SK-N-MC (cell line): ENCODE measurements at regions not wholly inside any gene's neighbourhood (a gene's known extent, or its start where the extent isn't known, plus 50 kb on each side); places are given as distances from the start of the nearest gene placed in this dataset.

Experiments used
- DNase-seq: peaks from one replicate; pipeline ENCODE4 v3.0.0-alpha.2; 2011; ENCODE audit warnings: low read depth, low spot score
- H3K27ac ChIP-seq: fragments of 200-600 bp; sonication (generic); 2 replicates; pipeline ENCODE4 v1.5.1; 2016; ENCODE audit warnings: mixed run types
- H3K36me3 ChIP-seq: fragments of 200-600 bp; sonication (generic); 2 replicates; pipeline ENCODE4 v1.6.1; 2017; ENCODE audit warnings: antibody characterized with exemption, low read length, mixed read lengths; ENCODE audit not compliant: insufficient read depth
- H3K4me3 ChIP-seq: fragments of 200-600 bp; sonication (generic); 2 replicates; pipeline ENCODE4 v1.5.1; 2016
- H3K9ac ChIP-seq: fragments of 200-600 bp; sonication (generic); 2 replicates; pipeline ENCODE4 v1.8.0; 2017; ENCODE audit warnings: mixed run types, mixed read lengths; ENCODE audit not compliant: insufficient read length
- H3K9me3 ChIP-seq: fragments of 200-600 bp; sonication (generic); 2 replicates; pipeline ENCODE4 v1.6.1; 2017; ENCODE audit warnings: low read depth, mild to moderate bottlenecking, antibody characterized with exemption, low read length, moderate library complexity, mixed read lengths
- EZH2 ChIP-seq: fragments of 200-600 bp; sonication (generic); IDR thresholded peaks from one replicate; pipeline ENCODE4 v1.6.1; 2017; ENCODE audit warnings: antibody characterized with exemption
- FOXP2 ChIP-seq: optimal IDR thresholded peaks from 2 replicates; pipeline ENCODE3; 2011; ENCODE audit warnings: mild to moderate bottlenecking, moderate library complexity; ENCODE audit not compliant: insufficient read depth; ENCODE audit errors: extremely low read length, control extremely low read depth
- POLR2AphosphoS5 ChIP-seq: IDR thresholded peaks from 2 replicates; pipeline ENCODE4 v1.6.1; 2012; ENCODE audit warnings: mild to moderate bottlenecking, low read depth, low read length, borderline replicate concordance

GRCh38 chr5:93305984-93306383, 275.0 kb downstream of the NR2F1-AS1 start:
- DNase-seq = no peak
- Histone ChIP-seq H3K4me3 (no peak overlapping the region), H3K27ac (no peak overlapping the region), H3K9ac (no peak overlapping the region), H3K9me3 (no peaks in the 10 kb centered on the region), H3K36me3 (no peaks in the 10 kb centered on the region)
- TF ChIP-seq POLR2AphosphoS5 = no peak
- no peak for TF ChIP-seq FOXP2
- TF ChIP-seq EZH2 = no peak

GRCh38 chr5:93304456-93305250, 276.4 kb downstream of the NR2F1-AS1 start:
- H3K27ac ChIP-seq = peak overlapping the region; percentile 71
- TF ChIP-seq FOXP2 (no peak), POLR2AphosphoS5 (no peak), EZH2 (no peak)
- no peak for DNase-seq
- no peak overlapping the region for H3K4me3 ChIP-seq
- peak overlapping the region; percentile 40 for H3K9ac ChIP-seq
- H3K9me3 ChIP-seq = no peaks in the 10 kb centered on the region
- no peaks in the 10 kb centered on the region for H3K36me3 ChIP-seq

GRCh38 chr5:93303291-93303691, 277.7 kb downstream of the NR2F1-AS1 start:
- H3K9me3 ChIP-seq = no peaks in the 10 kb centered on the region
- TF ChIP-seq POLR2AphosphoS5 (no peak), EZH2 (no peak), FOXP2 (no peak)
- H3K9ac ChIP-seq = no peak overlapping the region
- no peak overlapping the region for H3K4me3 ChIP-seq
- H3K27ac ChIP-seq = no peak overlapping the region; the same call in 1 of the 2 replicates
- no peak for DNase-seq
- H3K36me3 ChIP-seq = no peaks in the 10 kb centered on the region

GRCh38 chr5:93302711-93303110, 278.3 kb downstream of the NR2F1-AS1 start:
- Histone ChIP-seq H3K4me3 (no peak overlapping the region), H3K27ac (no peak overlapping the region), H3K9ac (no peak overlapping the region), H3K9me3 (no peaks in the 10 kb centered on the region), H3K36me3 (no peaks in the 10 kb centered on the region)
- TF ChIP-seq EZH2 (no peak), FOXP2 (no peak), POLR2AphosphoS5 (no peak)
- no peak for DNase-seq

GRCh38 chr5:93300945-93301344, 280.1 kb downstream of the NR2F1-AS1 start:
- no peak overlapping the region for H3K27ac ChIP-seq
- no peaks in the 10 kb centered on the region for H3K9me3 ChIP-seq
- H3K9ac ChIP-seq = no peak overlapping the region
- no peak overlapping the region for H3K4me3 ChIP-seq
- no peak for TF ChIP-seq EZH2
- TF ChIP-seq FOXP2 = no peak
- TF ChIP-seq POLR2AphosphoS5 = no peak
- DNase-seq = no peak
- no peaks in the 10 kb centered on the region for H3K36me3 ChIP-seq

GRCh38 chr5:93300309-93300923, 280.6 kb downstream of the NR2F1-AS1 start:
- Histone ChIP-seq H3K4me3 (no peak overlapping the region), H3K36me3 (no peaks in the 10 kb centered on the region), H3K27ac (no peak overlapping the region), H3K9me3 (no peaks in the 10 kb centered on the region), H3K9ac (no peak overlapping the region)
- no peak for DNase-seq
- no peak for TF ChIP-seq POLR2AphosphoS5
- no peak for TF ChIP-seq EZH2
- no peak for TF ChIP-seq FOXP2

- Histone ChIP-seq H3K9ac (no peak overlapping the region), H3K36me3 (no peaks in the 10 kb centered on the region), H3K27ac (no peak overlapping the region), H3K4me3 (0 out of 2 replicates have a peak overlapping the region, but pooled peaks have one; percentile 16), H3K9me3 (no peaks in the 10 kb centered on the region)
- TF ChIP-seq EZH2 (no peak), POLR2AphosphoS5 (no peak), FOXP2 (no peak)
- no peak for DNase-seq
Observed at GRCh38 chr5:93299681-93300308, 281.2 kb downstream of the NR2F1-AS1 start.

GRCh38 chr5:93297116-93297515, 283.9 kb downstream of the NR2F1-AS1 start:
- Histone ChIP-seq H3K36me3 (no peaks in the 10 kb centered on the region), H3K9me3 (no peaks in the 10 kb centered on the region), H3K4me3 (no peak overlapping the region), H3K9ac (no peak overlapping the region), H3K27ac (0 out of 2 replicates have a peak overlapping the region, but pooled peaks have one; percentile 7)
- TF ChIP-seq FOXP2 = no peak
- no peak for TF ChIP-seq POLR2AphosphoS5
- TF ChIP-seq EZH2 = no peak
- DNase-seq = no peak
